ENCODE measurements at regions not wholly inside any gene's neighbourhood (a gene's known extent, or its start where the extent isn't known, plus 50 kb on each side); places are given as distances from the start of the nearest gene placed in this dataset.

DNA sequence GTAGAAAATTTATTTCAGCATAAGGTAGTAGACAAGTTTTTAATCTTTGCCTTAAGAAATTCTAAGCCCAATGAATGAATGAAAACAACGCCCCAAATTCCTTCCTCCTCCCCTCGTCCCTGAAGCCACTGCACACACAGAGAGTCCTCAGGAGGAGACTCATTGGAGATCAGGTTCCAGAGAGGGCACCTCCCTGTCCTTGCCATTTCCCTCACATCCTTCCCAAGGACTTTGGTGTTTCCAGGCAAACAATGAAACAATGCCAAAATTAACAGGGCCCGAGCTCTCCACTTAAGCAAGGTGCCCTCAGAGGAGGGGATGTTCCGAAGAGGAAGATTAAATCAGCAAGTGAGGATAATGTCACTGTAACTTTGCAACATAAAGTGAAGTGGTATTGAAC is 240.7 kb downstream of the DCDC2C start:
- Mint-ChIP-seq H3K27ac (ENCODE audit: unreplicated experiment) (peak overlapping the region; percentile 38), H3K36me3 (ENCODE audit: low read depth) (peaks cover 2% of the 10 kb centered on the region), H3K4me1 (peaks cover 16% of the 10 kb centered on the region), H3K27me3 (ENCODE audit: low read depth) (no peaks in the 10 kb centered on the region), H3K9me3 (peaks cover 2% of the 10 kb centered on the region), H3K4me3 (no peak overlapping the region)
- TF ChIP-seq, protein P1, sequence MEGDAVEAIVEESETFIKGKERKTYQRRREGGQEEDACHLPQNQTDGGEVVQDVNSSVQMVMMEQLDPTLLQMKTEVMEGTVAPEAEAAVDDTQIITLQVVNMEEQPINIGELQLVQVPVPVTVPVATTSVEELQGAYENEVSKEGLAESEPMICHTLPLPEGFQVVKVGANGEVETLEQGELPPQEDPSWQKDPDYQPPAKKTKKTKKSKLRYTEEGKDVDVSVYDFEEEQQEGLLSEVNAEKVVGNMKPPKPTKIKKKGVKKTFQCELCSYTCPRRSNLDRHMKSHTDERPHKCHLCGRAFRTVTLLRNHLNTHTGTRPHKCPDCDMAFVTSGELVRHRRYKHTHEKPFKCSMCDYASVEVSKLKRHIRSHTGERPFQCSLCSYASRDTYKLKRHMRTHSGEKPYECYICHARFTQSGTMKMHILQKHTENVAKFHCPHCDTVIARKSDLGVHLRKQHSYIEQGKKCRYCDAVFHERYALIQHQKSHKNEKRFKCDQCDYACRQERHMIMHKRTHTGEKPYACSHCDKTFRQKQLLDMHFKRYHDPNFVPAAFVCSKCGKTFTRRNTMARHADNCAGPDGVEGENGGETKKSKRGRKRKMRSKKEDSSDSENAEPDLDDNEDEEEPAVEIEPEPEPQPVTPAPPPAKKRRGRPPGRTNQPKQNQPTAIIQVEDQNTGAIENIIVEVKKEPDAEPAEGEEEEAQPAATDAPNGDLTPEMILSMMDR (conservative IDR thresholded peaks at IDR 0.05) = no peak
- DNase-seq (ENCODE audit: low read depth, low spot score) = no peak

DNA sequence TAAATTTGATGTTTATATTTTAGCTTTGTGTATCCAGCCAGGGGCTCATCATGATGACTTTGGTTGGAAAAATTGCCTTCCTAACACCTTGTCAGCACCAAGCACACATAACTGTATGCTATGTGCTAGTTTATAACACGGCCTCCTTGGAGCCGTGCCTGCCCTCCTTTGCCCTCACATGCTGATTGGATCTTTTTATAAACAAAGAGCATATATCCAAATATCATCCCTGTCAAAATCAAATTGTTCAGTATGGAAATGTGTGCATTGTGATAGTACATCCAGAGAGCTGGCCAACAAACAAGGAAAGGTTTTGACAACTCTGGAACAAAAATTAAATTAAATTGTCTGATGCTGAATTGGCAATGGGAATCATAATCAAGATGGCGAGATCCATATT is 241.5 kb downstream of the DCDC2C start:
- Mint-ChIP-seq H3K9me3 (no peaks in the 10 kb centered on the region), H3K4me1 (peaks cover 16% of the 10 kb centered on the region), H3K27me3 (ENCODE audit: low read depth) (no peaks in the 10 kb centered on the region), H3K4me3 (no peak overlapping the region), H3K36me3 (ENCODE audit: low read depth) (peaks cover 2% of the 10 kb centered on the region), H3K27ac (ENCODE audit: unreplicated experiment) (no peak overlapping the region)
- no peak for DNase-seq (ENCODE audit: low read depth, low spot score)
- TF ChIP-seq, protein P1 (conservative IDR thresholded peaks at IDR 0.05) = no peak

DNA sequence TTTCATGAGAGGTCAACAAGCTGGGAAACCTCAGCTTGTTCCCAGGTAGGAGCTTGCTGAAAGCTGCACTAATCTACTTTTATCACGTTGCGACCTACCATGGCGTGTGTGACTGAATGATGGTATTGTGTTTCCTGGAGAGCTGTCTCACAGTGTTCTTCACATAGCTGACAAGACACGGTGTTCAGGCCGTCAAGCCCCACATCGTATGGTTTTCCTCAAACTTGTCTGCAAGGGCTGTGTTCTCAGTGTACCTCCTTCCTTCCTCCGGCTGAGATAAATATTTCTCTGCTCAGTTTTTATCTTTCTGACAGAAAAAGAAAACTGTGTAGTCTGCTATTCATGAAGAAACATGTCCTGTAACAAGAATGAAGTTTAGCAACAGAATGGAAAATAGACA is 244.8 kb downstream of the DCDC2C start:
- H3K36me3 Mint-ChIP-seq (ENCODE audit: low read depth) = peaks cover 2% of the 10 kb centered on the region
- peaks cover 19% of the 10 kb centered on the region for H3K4me1 Mint-ChIP-seq
- no peak overlapping the region for H3K4me3 Mint-ChIP-seq
- DNase-seq (ENCODE audit: low read depth, low spot score) = no peak
- H3K9me3 Mint-ChIP-seq = peaks cover 3% of the 10 kb centered on the region
- H3K27ac Mint-ChIP-seq (ENCODE audit: unreplicated experiment) = no peak overlapping the region
- TF ChIP-seq, protein P1 (conservative IDR thresholded peaks at IDR 0.05) = no peak
- no peaks in the 10 kb centered on the region for H3K27me3 Mint-ChIP-seq (ENCODE audit: low read depth)

DNA sequence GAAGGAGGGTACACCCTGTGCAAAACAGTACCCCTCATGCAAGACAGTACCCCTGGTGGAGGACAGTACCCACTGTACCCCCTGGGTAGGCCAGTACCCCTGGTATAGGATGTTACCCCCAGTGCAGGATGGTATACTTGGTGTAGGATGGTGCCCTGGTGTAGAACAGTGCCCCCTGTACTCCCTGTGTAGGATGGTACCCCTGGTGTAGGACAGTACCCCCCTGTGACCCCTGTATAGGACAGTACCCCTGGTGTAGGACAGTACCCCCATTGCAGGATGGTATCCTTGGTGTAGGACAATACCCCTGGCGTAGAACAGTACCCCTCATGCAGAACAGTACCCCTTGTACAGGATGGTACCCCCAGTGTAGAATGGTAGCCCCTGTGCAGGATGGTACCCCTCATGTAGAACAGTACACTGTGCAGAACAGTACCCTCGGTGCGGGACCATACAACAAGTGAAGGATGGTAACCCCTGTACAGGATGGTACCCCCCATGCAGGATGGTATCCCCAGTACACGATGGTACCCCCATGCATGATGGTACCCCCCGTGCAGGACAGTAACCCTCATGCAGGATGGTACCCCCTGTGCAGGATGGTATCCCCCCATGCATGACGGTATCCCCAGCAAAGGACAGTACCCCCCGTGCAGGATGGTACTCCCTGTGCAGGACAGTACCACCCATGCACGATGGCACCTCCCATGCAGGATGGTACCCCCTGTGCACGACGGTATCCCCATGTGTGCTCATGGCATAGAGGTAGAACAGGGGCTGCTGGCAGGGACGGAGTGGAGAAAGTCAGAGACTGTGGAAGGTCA is 248.0 kb downstream of the DCDC2C start:
- Mint-ChIP-seq H3K9me3 (peaks cover 3% of the 10 kb centered on the region), H3K4me3 (no peak overlapping the region), H3K4me1 (peaks cover 11% of the 10 kb centered on the region), H3K27ac (ENCODE audit: unreplicated experiment) (no peak overlapping the region), H3K27me3 (ENCODE audit: low read depth) (no peaks in the 10 kb centered on the region), H3K36me3 (ENCODE audit: low read depth) (no peaks in the 10 kb centered on the region)
- DNase-seq (ENCODE audit: low read depth, low spot score) = no peak
- TF ChIP-seq, protein P1 (conservative IDR thresholded peaks at IDR 0.05) = no peak

DNA sequence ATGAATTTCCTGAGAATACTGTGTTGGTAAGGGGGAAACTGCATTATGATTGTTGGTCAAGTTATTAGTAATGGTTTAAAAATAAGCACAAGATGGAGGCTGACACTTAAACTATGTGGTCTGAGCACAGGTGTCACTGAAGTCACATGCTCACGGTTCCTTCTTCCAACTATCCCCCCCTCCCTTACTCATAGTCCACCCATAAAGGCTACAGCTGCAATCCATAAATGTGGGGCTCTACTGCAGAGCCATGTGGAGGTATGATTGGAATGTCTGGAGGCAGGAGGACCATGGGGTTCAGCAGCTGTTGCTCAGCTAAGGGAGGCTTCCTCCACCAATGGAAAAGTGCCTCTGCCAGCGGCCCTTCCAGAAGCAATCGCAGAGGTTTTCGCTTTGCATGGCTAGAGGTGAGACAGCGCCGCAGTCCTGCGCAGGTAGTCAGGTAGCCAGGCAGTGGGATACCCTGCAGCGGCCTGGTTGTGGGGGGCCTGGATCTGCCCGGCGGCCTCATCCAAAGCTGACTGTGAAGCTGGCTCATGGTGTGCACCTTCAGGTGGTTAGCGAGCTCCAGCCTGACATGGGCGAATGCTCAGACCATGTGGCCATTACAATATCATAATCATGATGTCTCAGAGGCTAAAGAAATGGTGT is 249.6 kb downstream of the DCDC2C start:
- Mint-ChIP-seq H3K4me3 (no peak overlapping the region), H3K36me3 (ENCODE audit: low read depth) (no peaks in the 10 kb centered on the region), H3K27ac (ENCODE audit: unreplicated experiment) (no peak overlapping the region), H3K27me3 (ENCODE audit: low read depth) (no peaks in the 10 kb centered on the region), H3K4me1 (peaks cover 8% of the 10 kb centered on the region), H3K9me3 (peaks cover 3% of the 10 kb centered on the region)
- DNase-seq (ENCODE audit: low read depth, low spot score) = no peak
- TF ChIP-seq, protein P1 (conservative IDR thresholded peaks at IDR 0.05) = no peak

Data from neural crest cell (in vitro differentiated cells).